Uterus (tissue), 3 donors: ENCODE measurements at regions not wholly inside any gene's neighbourhood (a gene's known extent, or its start where the extent isn't known, plus 50 kb on each side); places are given as distances from the start of the nearest gene placed in this dataset.

Source experiments
- DNase-seq, 2 donors: peaks; one replicate each; pipeline ENCODE4 v3.0.0-alpha.2; 2019 to 2020
- H3K27ac ChIP-seq, 2 donors: fragments of 200-600 bp; sonication (generic); 1 replicate in 1 of 2; 2 replicates in 1 of 2; pipeline ENCODE4 v1.5.1; 2016 to 2018
- H3K27me3 ChIP-seq, 2 donors: fragments of 200-600 bp; sonication (generic); one replicate each; pipeline ENCODE4 v1.5.1; 2018 to 2019; ENCODE audit warnings: control low read depth in 1 of 2
- H3K36me3 ChIP-seq, 2 donors: fragments of 200-600 bp; sonication (generic); one replicate each; pipeline ENCODE4 v1.5.1; 2019; ENCODE audit warnings: control low read depth in 1 of 2
- H3K4me1 ChIP-seq, 2 donors: fragments of 200-600 bp; sonication (generic); one replicate each; pipeline ENCODE4 v1.5.1; 2018 to 2019; ENCODE audit warnings: control low read depth in 1 of 2
- H3K4me3 ChIP-seq, 2 donors: fragments of 200-600 bp; sonication (generic); 1 replicate in 1 of 2; 2 replicates in 1 of 2; pipeline ENCODE4 v1.5.1; 2018 to 2019; ENCODE audit warnings: mild to moderate bottlenecking in 1 of 2
- H3K9me3 ChIP-seq, 2 donors: fragments of 200-600 bp; sonication (generic); one replicate each; pipeline ENCODE4 v1.5.1; 2019; ENCODE audit warnings: control low read depth in 1 of 2
- CTCF ChIP-seq, 4 experiments: fragments of 200-600 bp in 2 of 4; fragments of 450-650 bp in 2 of 4; sonication (generic) in 2 of 4; IDR thresholded peaks; one replicate each; pipeline ENCODE4 v1.5.1; 2016 to 2019; ENCODE audit warnings: antibody characterized with exemption in 4 of 4, mild to moderate bottlenecking in 2 of 4, moderate library complexity in 1 of 4
- POLR2A ChIP-seq, 2 donors: fragments of 450-650 bp; IDR thresholded peaks; one replicate each; pipeline ENCODE4 v1.6.1; 2016; ENCODE audit warnings: antibody characterized with exemption in 2 of 2, mild to moderate bottlenecking in 1 of 2, moderate library complexity in 1 of 2
- intact Hi-C: fragments of 100-400 bp; cut with DNase I; formaldehyde crosslinking; loops from one replicate; pipeline ENCODE4 v1.15.1; 2023; ENCODE audit warnings: low total_unique reads
- donor health status: DM: yes; HTN: yes; CAD: no.

GRCh38 chr7:95694334-95694733, 78.0 kb upstream of the DYNC1I1 start:
- Histone ChIP-seq H3K4me1 (no peaks in the 10 kb centered on the region), H3K36me3 (no peaks in the 10 kb centered on the region)
- intact Hi-C loops = loop anchor here (5.0 kb wide), 1 partner anchor 187 kb away; no protein-coding TSS in a partner anchor

GRCh38 chr7:95693551-95694333, 78.6 kb upstream of the DYNC1I1 start:
- H3K9me3 ChIP-seq = no peaks in the 10 kb centered on the region
- peaks cover 0 to 7% of the 10 kb centered on the region in 2 donors for H3K27me3 ChIP-seq
- H3K4me1 ChIP-seq = no peaks in the 10 kb centered on the region
- TF ChIP-seq CTCF (IDR thresholded peaks at IDR 0.05) = no peak
- no peak for TF ChIP-seq POLR2A (IDR thresholded peaks at IDR 0.05)
- no peak overlapping the region for H3K27ac ChIP-seq
- no peak for DNase-seq
- no peaks in the 10 kb centered on the region for H3K36me3 ChIP-seq
- no peak overlapping the region for H3K4me3 ChIP-seq
- intact Hi-C loops = loop anchor here (5.0 kb wide), 1 partner anchor 186 kb away; no protein-coding TSS in a partner anchor

More at GRCh38 chr7:95694334-95694733, 78.0 kb upstream of the DYNC1I1 start:
- H3K27me3 ChIP-seq = peaks cover 0 to 7% of the 10 kb centered on the region in 2 donors
- no peak for TF ChIP-seq CTCF (IDR thresholded peaks at IDR 0.05)
- no peak overlapping the region for H3K4me3 ChIP-seq
- no peaks in the 10 kb centered on the region for H3K9me3 ChIP-seq
- no peak overlapping the region for H3K27ac ChIP-seq
- no peak for DNase-seq

- no peaks in the 10 kb centered on the region for H3K9me3 ChIP-seq
- H3K4me1 ChIP-seq = no peaks in the 10 kb centered on the region
- H3K36me3 ChIP-seq = no peaks in the 10 kb centered on the region
- intact Hi-C loops = loop anchor here (5.0 kb wide), 1 partner anchor 184 kb away; no protein-coding TSS in a partner anchor
- no peak for TF ChIP-seq CTCF (IDR thresholded peaks at IDR 0.05)
- TF ChIP-seq POLR2A (IDR thresholded peaks at IDR 0.05) = no peak
- H3K27ac ChIP-seq = no peak overlapping the region
- DNase-seq = no peak
- H3K4me3 ChIP-seq = no peak overlapping the region
- peaks cover 0 to 7% of the 10 kb centered on the region in 2 donors for H3K27me3 ChIP-seq
Observed at GRCh38 chr7:95691464-95691863, 80.9 kb upstream of the DYNC1I1 start.

- Histone ChIP-seq H3K4me3 (no peak overlapping the region), H3K9me3 (no peaks in the 10 kb centered on the region), H3K27me3 (peaks cover 0 to 7% of the 10 kb centered on the region in 2 donors), H3K36me3 (no peaks in the 10 kb centered on the region), H3K4me1 (no peaks in the 10 kb centered on the region), H3K27ac (no peak overlapping the region)
- intact Hi-C loops = loop anchor here (5.0 kb wide), 1 partner anchor 183 kb away; no protein-coding TSS in a partner anchor
- no peak for DNase-seq
- TF ChIP-seq CTCF (IDR thresholded peaks at IDR 0.05) = peak; percentile 50 to 63 (median 52)
- no peak for TF ChIP-seq POLR2A (IDR thresholded peaks at IDR 0.05)
Observed at GRCh38 chr7:95690367-95690947, 81.9 kb upstream of the DYNC1I1 start.

GRCh38 chr7:95688931-95689495, 83.3 kb upstream of the DYNC1I1 start:
- Histone ChIP-seq H3K4me3 (no peak overlapping the region), H3K36me3 (no peaks in the 10 kb centered on the region), H3K9me3 (no peaks in the 10 kb centered on the region), H3K27me3 (peaks cover 0 to 4% of the 10 kb centered on the region in 2 donors), H3K4me1 (no peaks in the 10 kb centered on the region), H3K27ac (no peak overlapping the region)
- TF ChIP-seq POLR2A (IDR thresholded peaks at IDR 0.05) = no peak
- TF ChIP-seq CTCF (IDR thresholded peaks at IDR 0.05) = no peak
- no peak for DNase-seq
- intact Hi-C loops = loop anchor here (5.0 kb wide), 1 partner anchor 162 kb away; no protein-coding TSS in a partner anchor
